ENCODE measurements at regions not wholly inside any gene's neighbourhood (a gene's known extent, or its start where the extent isn't known, plus 50 kb on each side); places are given as distances from the start of the nearest gene placed in this dataset.

- H3K27ac ChIP-seq (ENCODE audit: low read length), result no peak overlapping the region
- no peaks in the 10 kb centered on the region for H3K27me3 ChIP-seq (ENCODE audit: control insufficient read depth, insufficient read depth, low read length)
- DNase-seq (ENCODE audit: low read depth, low spot score) (no peak), ATAC-seq (no peak)
- no peak overlapping the region for H3K4me3 ChIP-seq (ENCODE audit: low read depth in 2 of 2, low read length in 2 of 2)
- intact Hi-C loops (cut with micrococcal nuclease; ENCODE audit: unreplicated experiment), result no loop called here
- no peaks in the 10 kb centered on the region for H3K4me1 ChIP-seq (ENCODE audit: control insufficient read depth, insufficient read depth, low read length)
- POLR2A ChIA-PET, result no interaction called here
- no peak for TF ChIP-seq TCF7L2 (IDR thresholded peaks at IDR 0.05; ENCODE audit: low read depth, low read length)
- no peak for TF ChIP-seq SIN3A (IDR thresholded peaks at IDR 0.05; ENCODE audit: borderline replicate concordance, insufficient read depth, low read depth, low read length)
- TF ChIP-seq POLR2AphosphoS5 (IDR thresholded peaks at IDR 0.05; ENCODE audit: low read depth, low read length), result no peak
- TF ChIP-seq CTCF (IDR thresholded peaks at IDR 0.05), result no peak
- TF ChIP-seq, protein P1, sequence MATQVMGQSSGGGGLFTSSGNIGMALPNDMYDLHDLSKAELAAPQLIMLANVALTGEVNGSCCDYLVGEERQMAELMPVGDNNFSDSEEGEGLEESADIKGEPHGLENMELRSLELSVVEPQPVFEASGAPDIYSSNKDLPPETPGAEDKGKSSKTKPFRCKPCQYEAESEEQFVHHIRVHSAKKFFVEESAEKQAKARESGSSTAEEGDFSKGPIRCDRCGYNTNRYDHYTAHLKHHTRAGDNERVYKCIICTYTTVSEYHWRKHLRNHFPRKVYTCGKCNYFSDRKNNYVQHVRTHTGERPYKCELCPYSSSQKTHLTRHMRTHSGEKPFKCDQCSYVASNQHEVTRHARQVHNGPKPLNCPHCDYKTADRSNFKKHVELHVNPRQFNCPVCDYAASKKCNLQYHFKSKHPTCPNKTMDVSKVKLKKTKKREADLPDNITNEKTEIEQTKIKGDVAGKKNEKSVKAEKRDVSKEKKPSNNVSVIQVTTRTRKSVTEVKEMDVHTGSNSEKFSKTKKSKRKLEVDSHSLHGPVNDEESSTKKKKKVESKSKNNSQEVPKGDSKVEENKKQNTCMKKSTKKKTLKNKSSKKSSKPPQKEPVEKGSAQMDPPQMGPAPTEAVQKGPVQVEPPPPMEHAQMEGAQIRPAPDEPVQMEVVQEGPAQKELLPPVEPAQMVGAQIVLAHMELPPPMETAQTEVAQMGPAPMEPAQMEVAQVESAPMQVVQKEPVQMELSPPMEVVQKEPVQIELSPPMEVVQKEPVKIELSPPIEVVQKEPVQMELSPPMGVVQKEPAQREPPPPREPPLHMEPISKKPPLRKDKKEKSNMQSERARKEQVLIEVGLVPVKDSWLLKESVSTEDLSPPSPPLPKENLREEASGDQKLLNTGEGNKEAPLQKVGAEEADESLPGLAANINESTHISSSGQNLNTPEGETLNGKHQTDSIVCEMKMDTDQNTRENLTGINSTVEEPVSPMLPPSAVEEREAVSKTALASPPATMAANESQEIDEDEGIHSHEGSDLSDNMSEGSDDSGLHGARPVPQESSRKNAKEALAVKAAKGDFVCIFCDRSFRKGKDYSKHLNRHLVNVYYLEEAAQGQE (IDR thresholded peaks at IDR 0.05; ENCODE audit: insufficient read depth in 1 of 2, low read depth in 2 of 2, low read length in 1 of 2), result no peak
- H3K36me3 ChIP-seq (ENCODE audit: control insufficient read depth, insufficient read depth, low read length), result no peaks in the 10 kb centered on the region
- CTCF ChIA-PET, result no interaction called here
- in situ Hi-C loops (cut with HindIII; ENCODE audit: low pct_unique_long_range_greater_than_20kb, low sequenced_read_pairs), result no loop called here
- no TSS peak for BruUV-seq (replicated peaks)
- no peaks in the 10 kb centered on the region for H3K9me3 ChIP-seq (ENCODE audit: control insufficient read depth, insufficient read depth, low read depth, low read length)
Measured at GRCh38 chr2:139825726-139826125, 1045.5 kb upstream of the NXPH2 start.

GRCh38 chr2:139819273-139819796 lies 1039.1 kb upstream of the NXPH2 start:
- DNase-seq (ENCODE audit: low read depth, low spot score) (no peak), ATAC-seq (no peak)
- no peaks in the 10 kb centered on the region for H3K27me3 ChIP-seq (ENCODE audit: control insufficient read depth, insufficient read depth, low read length)
- H3K9me3 ChIP-seq (ENCODE audit: control insufficient read depth, insufficient read depth, low read depth, low read length), result no peaks in the 10 kb centered on the region
- no peaks in the 10 kb centered on the region for H3K4me1 ChIP-seq (ENCODE audit: control insufficient read depth, insufficient read depth, low read length)
- BruUV-seq (replicated peaks), result no TSS peak
- in situ Hi-C loops (cut with HindIII; ENCODE audit: low pct_unique_long_range_greater_than_20kb, low sequenced_read_pairs), result no loop called here
- ChIA-PET CTCF (no interaction called here), POLR2A (no interaction called here)
- TF ChIP-seq TCF7L2 (IDR thresholded peaks at IDR 0.05; ENCODE audit: low read depth, low read length) (no peak), POLR2AphosphoS5 (IDR thresholded peaks at IDR 0.05; ENCODE audit: low read depth, low read length) (no peak), SIN3A (IDR thresholded peaks at IDR 0.05; ENCODE audit: borderline replicate concordance, insufficient read depth, low read depth, low read length) (no peak), CTCF (IDR thresholded peaks at IDR 0.05) (no peak)
- TF ChIP-seq, protein P1 (IDR thresholded peaks at IDR 0.05; ENCODE audit: insufficient read depth in 1 of 2, low read depth in 2 of 2, low read length in 1 of 2), result no peak
- H3K36me3 ChIP-seq (ENCODE audit: control insufficient read depth, insufficient read depth, low read length), result no peaks in the 10 kb centered on the region
- no peak overlapping the region for H3K27ac ChIP-seq (ENCODE audit: low read length)
- no peak overlapping the region for H3K4me3 ChIP-seq (ENCODE audit: low read depth in 2 of 2, low read length in 2 of 2)
- intact Hi-C loops (cut with micrococcal nuclease; ENCODE audit: unreplicated experiment), result no loop called here
